Loucy (cell line): ENCODE measurements at regions not wholly inside any gene's neighbourhood (a gene's known extent, or its start where the extent isn't known, plus 50 kb on each side); places are given as distances from the start of the nearest gene placed in this dataset.

Experiments
- H2AFZ ChIP-seq: fragments of 200-600 bp; sonication (generic); 2 replicates; pipeline ENCODE4 v1.6.0; 2016; ENCODE audit warnings: antibody characterized with exemption, mild to moderate bottlenecking, low read length, moderate library complexity
- H3F3A ChIP-seq: fragments of 200-600 bp; 2 replicates; pipeline ENCODE4 v1.6.0; 2016; ENCODE audit warnings: antibody characterized with exemption, low read depth, mild to moderate bottlenecking
- H3K27me3 ChIP-seq: fragments of 200-600 bp; sonication (generic); 2 replicates; pipeline ENCODE4 v1.6.1; 2014; ENCODE audit warnings: low read length, mild to moderate bottlenecking; ENCODE audit not compliant: insufficient read depth, poor library complexity, severe bottlenecking
- H3K36me3 ChIP-seq: fragments of 200-600 bp; sonication (generic); 2 replicates; pipeline ENCODE4 v1.6.1; 2016; ENCODE audit warnings: low read length; ENCODE audit not compliant: insufficient read depth
- H3K4me1 ChIP-seq: fragments of 200-600 bp; sonication (generic); 2 replicates; pipeline ENCODE4 v1.5.1; 2014; ENCODE audit warnings: low read length, mild to moderate bottlenecking; ENCODE audit not compliant: insufficient read depth, poor library complexity, severe bottlenecking
- H3K4me2 ChIP-seq: fragments of 200-600 bp; sonication (generic); 2 replicates; pipeline ENCODE4 v1.6.0; 2014; ENCODE audit warnings: antibody characterized with exemption, low read length, low read depth, mild to moderate bottlenecking; ENCODE audit not compliant: poor library complexity, severe bottlenecking
- H3K4me3 ChIP-seq: fragments of 200-600 bp; sonication (generic); 2 replicates; pipeline ENCODE4 v1.5.1; 2014; ENCODE audit warnings: low read length, mild to moderate bottlenecking, mixed read lengths; ENCODE audit not compliant: poor library complexity, severe bottlenecking
- H3K79me2 ChIP-seq: fragments of 200-600 bp; sonication (generic); 2 replicates; pipeline ENCODE4 v1.6.1; 2014; ENCODE audit warnings: low read length; ENCODE audit not compliant: insufficient read depth
- H3K9ac ChIP-seq: fragments of 200-600 bp; sonication (generic); 2 replicates; pipeline ENCODE4 v1.6.0; 2014; ENCODE audit warnings: mild to moderate bottlenecking, low read depth, low read length, moderate library complexity; ENCODE audit not compliant: poor library complexity, severe bottlenecking
- H3K9me2 ChIP-seq: fragments of 200-600 bp; sonication (generic); replicated peaks from 2 replicates; pipeline ENCODE4 v1.6.1; 2016; ENCODE audit warnings: low read depth, low read length, mixed read lengths
- H3K9me3 ChIP-seq: fragments of 200-600 bp; sonication (generic); 2 replicates; pipeline ENCODE4 v1.6.1; 2014; ENCODE audit warnings: mild to moderate bottlenecking, antibody characterized with exemption, low read length, low read depth; ENCODE audit not compliant: insufficient read depth
- H4K20me1 ChIP-seq: fragments of 200-600 bp; sonication (generic); 2 replicates; pipeline ENCODE4 v1.6.0; 2014; ENCODE audit warnings: antibody characterized with exemption, low read length, mild to moderate bottlenecking; ENCODE audit not compliant: insufficient read depth, poor library complexity, severe bottlenecking
- EZH2phosphoT487 ChIP-seq: fragments of 200-600 bp; IDR thresholded peaks from 2 replicates; pipeline ENCODE4 v1.6.1; 2018; ENCODE audit warnings: antibody characterized with exemption, mild to moderate bottlenecking, moderate library complexity, borderline replicate concordance
- TF ChIP-seq, protein P1 (sequence below): fragments of 200-600 bp; sonication (generic); conservative IDR thresholded peaks from 2 replicates; pipeline ENCODE4 v1.5.1; 2014; ENCODE audit warnings: mild to moderate bottlenecking, antibody characterized with exemption, low read length

- Histone ChIP-seq H4K20me1 (no peaks in the 10 kb centered on the region), H3K79me2 (no peaks in the 10 kb centered on the region), H3K9me2 (no peaks in the 10 kb centered on the region), H3K4me3 (no peak overlapping the region), H2AFZ (no peak overlapping the region), H3K27me3 (no peaks in the 10 kb centered on the region), H3F3A (no peaks in the 10 kb centered on the region), H3K4me2 (no peak overlapping the region), H3K9ac (no peak overlapping the region), H3K4me1 (no peaks in the 10 kb centered on the region), H3K36me3 (no peaks in the 10 kb centered on the region), H3K9me3 (no peaks in the 10 kb centered on the region)
- TF ChIP-seq EZH2phosphoT487 = no peak
- TF ChIP-seq, protein P1, sequence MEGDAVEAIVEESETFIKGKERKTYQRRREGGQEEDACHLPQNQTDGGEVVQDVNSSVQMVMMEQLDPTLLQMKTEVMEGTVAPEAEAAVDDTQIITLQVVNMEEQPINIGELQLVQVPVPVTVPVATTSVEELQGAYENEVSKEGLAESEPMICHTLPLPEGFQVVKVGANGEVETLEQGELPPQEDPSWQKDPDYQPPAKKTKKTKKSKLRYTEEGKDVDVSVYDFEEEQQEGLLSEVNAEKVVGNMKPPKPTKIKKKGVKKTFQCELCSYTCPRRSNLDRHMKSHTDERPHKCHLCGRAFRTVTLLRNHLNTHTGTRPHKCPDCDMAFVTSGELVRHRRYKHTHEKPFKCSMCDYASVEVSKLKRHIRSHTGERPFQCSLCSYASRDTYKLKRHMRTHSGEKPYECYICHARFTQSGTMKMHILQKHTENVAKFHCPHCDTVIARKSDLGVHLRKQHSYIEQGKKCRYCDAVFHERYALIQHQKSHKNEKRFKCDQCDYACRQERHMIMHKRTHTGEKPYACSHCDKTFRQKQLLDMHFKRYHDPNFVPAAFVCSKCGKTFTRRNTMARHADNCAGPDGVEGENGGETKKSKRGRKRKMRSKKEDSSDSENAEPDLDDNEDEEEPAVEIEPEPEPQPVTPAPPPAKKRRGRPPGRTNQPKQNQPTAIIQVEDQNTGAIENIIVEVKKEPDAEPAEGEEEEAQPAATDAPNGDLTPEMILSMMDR = no peak
Measured at GRCh38 chr3:25032344-25032743, 395.7 kb upstream of the RARB start.

DNA sequence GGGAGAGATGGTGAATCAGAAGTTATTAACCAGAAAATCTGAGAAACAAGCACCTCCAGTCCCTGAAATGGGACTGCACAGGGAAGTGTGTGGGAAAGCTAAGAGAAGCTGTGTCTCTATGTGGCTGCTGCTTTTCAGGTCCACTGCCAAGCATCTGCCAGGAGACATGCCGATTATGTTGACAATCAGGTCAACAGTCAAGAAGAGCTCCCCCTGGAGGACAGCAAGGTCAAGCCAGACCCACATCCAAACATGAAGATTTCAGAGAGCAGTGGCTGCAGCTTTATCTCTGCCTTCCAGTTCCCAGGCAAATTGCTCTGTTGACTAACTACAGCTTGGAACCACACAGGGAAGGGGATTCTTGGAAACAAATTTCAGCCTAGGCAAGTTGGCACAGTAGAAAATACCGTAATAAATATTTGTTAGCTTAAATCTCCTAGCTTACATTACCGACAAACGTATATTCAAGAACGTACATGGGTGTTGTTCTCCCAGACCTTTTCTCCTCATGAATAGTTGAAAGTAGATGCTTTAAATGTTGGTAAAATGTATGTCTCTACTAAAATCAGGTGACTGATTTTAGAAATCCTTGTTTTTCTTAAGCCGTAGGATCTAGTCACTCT, 394.5 kb upstream of the RARB start:
- Histone ChIP-seq H3K4me2 (no peak overlapping the region), H3K4me3 (no peak overlapping the region), H3K9me2 (no peaks in the 10 kb centered on the region), H3K27me3 (no peaks in the 10 kb centered on the region), H4K20me1 (no peaks in the 10 kb centered on the region), H3K4me1 (no peaks in the 10 kb centered on the region), H3K79me2 (no peaks in the 10 kb centered on the region), H3K36me3 (no peaks in the 10 kb centered on the region), H3F3A (no peaks in the 10 kb centered on the region), H3K9me3 (no peaks in the 10 kb centered on the region), H2AFZ (no peak overlapping the region), H3K9ac (no peak overlapping the region)
- TF ChIP-seq, protein P1 = peak; percentile 79
- no peak for TF ChIP-seq EZH2phosphoT487

DNA sequence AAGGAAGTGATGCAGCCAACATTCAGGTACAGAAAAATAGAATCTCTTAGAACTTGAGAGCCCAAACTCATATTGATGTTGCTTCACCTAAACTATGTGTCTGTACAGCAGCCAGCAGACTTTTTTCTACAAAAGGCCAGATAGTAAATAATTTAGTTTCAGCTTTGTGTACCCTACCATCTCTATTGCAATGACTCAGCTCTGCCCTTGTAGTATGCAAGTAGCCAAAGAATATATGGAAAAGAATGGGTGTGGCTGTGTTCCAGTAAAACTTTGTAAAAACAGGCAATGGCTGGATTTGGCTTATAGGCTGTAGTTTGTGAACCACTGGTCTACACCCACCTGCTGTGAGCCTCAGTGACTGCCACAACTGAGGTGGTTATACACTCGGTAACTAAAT, 392.5 kb upstream of the RARB start:
- H3K9me3 ChIP-seq = no peaks in the 10 kb centered on the region
- no peaks in the 10 kb centered on the region for H3K27me3 ChIP-seq
- no peaks in the 10 kb centered on the region for H3K79me2 ChIP-seq
- H3K4me2 ChIP-seq = no peak overlapping the region
- no peak for TF ChIP-seq EZH2phosphoT487
- TF ChIP-seq, protein P1 = no peak
- H3K4me3 ChIP-seq = no peak overlapping the region
- H3K9me2 ChIP-seq = no peaks in the 10 kb centered on the region
- H4K20me1 ChIP-seq = no peaks in the 10 kb centered on the region
- no peaks in the 10 kb centered on the region for H3F3A ChIP-seq
- H3K36me3 ChIP-seq = no peaks in the 10 kb centered on the region
- H3K9ac ChIP-seq = no peak overlapping the region
- no peaks in the 10 kb centered on the region for H3K4me1 ChIP-seq
- no peak overlapping the region for H2AFZ ChIP-seq
